Ureter (tissue), 1 donor: ENCODE measurements at regions not wholly inside any gene's neighbourhood (a gene's known extent, or its start where the extent isn't known, plus 50 kb on each side); places are given as distances from the start of the nearest gene placed in this dataset.

Experiments used
- DNase-seq: peaks from one replicate; pipeline ENCODE4 v3.0.0-alpha.2; 2020; ENCODE audit warnings: low spot score
- donor health status: DM: yes; HTN: yes; CAD: no.

DNA sequence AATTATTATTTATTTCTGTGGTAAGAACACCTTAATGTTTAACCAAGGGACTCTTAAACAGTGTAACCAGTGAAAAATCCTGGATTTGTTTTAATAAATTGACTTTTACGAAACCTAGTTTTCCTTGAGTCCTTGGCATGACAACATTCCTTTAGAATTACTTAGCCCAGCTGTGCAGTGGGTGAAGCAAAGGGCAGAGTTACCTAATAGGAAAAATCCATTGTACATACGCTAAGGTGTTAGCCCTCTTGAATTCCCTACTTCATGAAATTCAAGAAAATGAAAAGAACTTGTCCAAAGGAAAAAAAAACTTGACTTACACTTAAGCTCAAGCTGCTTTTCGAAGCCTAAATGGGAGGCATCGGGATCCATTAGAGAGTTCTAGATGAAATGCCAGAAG is 852.0 kb upstream of the ADAMTS5 start:
- DNase-seq: no peak

DNA sequence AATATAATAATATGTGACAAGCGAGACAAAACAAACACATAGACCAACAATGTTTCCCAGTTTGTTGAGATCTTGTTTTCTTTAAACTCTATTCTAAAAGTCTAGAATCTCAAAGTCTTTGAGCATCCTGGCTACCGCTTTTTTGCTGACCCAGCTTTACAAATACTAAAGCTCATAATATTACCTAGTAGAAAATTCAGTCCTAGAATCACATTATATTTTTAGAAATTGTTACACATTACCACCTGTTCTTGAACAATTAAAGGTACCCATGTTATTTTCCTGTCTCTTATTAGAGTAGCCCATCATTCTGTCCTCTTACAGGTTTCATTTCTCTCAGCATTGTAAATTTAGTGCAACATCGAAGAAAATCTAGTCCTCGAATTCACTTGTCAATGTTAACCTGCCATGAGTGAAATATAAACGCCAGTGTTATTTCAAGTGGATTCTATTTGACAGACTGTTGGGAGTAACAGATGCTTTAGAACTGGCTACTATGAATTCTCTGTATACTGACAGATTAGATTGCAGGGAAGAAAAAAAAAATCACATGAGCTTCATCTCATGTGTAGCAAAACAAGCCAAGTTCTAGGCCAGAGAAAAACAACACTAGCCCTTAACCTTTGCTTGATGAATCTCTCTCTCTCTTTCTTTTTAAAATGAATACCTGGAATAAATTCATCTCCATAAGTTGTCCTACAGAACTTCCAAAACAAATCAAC is 851.2 kb upstream of the ADAMTS5 start:
- no peak for DNase-seq

DNA sequence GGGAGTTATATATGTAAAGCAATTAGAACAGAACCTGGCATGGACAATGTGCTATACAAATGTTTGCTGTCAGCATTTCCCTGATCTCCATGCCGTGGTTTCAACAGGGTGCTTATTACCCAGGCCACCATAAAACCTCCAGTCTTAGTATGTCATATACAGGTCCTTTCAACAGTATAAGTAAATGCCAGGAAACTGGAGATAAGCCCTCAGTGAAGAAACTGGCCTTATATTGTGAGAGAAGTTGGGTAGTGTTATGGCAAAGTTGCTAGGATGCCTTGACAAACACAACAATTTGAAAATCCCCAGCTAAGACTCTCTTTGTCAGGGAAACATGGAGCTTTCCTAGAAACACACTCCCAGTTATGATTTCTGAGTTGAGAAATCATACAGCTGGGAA is 850.2 kb upstream of the ADAMTS5 start:
- DNase-seq: no peak

DNA sequence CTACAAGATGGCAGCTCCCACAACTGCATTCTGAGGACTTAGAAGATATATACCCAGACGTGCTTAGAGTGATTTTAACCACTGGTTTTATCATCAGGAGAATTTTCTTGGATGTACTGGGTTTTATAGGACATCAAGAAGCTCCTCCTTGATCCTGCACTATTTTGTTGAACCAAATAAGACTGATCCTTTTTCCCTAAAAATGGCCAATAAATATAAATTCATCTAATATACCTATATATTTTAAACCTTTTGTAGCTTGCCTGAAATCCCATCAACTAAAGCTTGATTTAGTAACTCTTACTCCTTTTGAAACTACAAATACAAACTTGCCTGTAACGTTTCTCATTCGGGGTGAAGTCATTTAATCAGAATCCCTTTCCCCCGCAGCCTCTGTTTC is 849.4 kb upstream of the ADAMTS5 start:
- DNase-seq: no peak

DNA sequence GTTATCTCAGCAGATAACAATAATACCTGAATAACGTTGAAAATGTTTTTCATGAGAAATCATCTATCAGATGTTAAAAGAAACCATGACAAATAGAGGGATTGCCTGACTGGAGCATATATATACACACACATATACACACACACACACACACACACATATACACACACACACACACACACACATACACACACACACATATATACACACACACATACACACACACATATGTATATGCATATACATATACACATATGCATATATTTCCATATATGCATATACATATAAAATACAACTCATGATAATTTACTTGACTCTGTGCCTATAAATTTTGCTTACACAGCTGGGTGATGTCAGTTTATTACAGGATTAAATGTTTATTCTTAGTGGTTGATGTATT is 847.3 kb upstream of the ADAMTS5 start:
- DNase-seq: no peak

DNA sequence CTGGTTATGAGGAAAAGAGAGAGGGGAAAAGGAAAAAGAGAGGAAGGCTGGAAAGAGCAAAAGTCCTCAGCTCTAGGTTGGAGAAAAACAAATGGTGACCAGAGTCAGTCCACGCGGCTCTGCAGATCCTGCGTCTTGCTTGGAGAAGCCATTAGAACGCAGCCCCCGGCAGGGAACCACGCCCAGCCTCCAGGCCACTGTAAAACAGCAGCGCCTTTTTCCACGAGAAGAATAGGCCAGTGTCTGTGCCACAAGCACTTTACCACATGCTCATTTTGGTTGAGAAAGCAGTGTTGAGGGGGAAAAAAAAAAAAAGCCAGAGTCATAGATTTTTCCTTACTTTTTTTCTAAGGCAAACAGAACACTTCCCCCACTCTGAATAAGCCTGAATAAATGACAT is 846.9 kb upstream of the ADAMTS5 start:
- DNase-seq: no peak

DNA sequence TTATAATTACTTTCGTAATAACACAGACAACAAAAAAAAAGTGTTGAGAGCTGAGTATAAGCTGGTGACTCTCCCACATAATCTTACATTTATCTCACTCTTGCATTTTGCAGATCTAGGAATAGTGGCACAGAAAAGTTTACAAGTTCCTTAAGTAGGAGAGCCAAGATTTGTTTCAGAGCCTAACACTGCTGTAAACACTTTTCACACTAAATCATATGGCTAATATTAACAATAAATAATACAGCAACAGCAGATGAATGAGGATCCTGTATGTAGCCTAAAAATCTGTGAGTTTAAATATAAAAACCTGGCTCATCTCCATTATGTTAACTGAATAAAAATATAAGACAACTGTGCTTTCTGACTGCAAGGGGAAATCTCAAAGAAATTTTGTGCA is 846.5 kb upstream of the ADAMTS5 start:
- DNase-seq: no peak

DNA sequence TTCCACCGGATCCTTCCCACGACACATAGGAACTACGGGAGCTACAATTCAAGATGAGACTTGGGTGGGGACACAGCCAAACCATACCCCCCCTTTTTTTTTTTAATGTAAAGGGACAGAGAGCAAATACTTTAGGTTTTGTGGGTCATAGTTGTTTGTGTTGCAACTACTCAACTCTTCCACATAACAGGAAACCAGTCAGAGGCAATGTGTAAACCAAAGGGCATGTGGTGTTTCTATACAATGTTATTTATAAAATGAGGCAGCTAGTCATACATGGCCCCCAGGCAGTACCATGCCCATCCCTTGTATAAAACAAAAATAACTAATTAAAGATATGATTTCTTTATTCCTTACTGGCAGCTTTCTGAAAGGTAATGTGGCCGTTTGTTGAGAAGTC is 845.4 kb upstream of the ADAMTS5 start:
- no peak for DNase-seq

DNA sequence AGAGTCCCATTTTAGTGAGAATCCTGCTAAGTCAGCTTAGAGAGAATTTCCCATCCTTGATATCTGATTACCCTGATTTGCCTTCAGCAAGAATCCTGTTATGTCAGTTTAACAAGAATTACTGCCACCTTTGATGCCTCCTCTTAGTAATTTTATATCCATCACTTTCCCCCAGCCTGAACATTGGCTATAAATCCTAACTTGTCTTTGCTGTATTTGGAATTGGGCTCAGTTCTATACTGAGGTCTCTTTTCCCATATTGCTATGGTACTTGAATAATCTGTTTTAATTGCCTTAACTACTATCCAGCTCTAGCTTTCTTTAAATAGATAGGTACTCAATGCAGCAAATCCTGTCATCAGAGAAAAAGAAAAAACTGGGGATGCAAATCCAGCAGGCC is 842.0 kb upstream of the ADAMTS5 start:
- no peak for DNase-seq

DNA sequence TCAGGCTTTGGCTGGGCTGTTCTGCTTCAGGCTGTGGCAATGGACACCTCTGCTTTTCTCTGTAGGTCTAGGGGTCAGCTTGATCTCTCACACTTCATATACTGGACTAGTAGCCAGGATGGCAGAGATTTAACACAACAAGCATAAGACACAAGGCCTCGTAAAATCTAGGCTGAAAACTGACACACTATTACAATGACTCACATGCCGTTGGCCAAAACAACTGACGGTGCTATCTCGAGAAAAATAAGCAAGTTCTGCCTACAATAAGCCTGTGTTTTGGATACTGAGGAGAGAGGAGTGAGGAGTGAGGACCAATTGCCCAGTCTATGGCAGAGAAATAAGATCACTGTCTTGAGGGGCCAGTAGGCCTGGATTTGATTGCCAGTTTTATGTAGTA is 840.7 kb upstream of the ADAMTS5 start:
- DNase-seq: no peak

DNA sequence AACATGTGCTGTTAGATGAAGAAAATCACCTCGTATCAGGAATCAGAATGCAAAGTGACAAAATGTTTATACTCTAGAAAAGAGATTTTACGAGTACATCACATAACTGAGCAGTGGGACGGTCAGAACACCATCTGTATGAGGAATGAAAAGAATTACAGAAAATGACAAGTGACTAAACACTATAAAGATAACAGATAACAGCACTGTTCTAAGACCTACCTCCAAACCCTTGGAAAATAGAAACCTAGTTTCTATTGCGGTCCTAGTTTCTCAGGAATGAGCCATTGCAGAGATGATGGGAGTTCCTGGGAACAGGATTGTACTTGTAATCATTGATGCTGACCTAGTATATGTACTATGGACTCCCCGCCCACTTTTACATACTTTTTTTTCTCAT is 839.4 kb upstream of the ADAMTS5 start:
- DNase-seq: no peak

DNA sequence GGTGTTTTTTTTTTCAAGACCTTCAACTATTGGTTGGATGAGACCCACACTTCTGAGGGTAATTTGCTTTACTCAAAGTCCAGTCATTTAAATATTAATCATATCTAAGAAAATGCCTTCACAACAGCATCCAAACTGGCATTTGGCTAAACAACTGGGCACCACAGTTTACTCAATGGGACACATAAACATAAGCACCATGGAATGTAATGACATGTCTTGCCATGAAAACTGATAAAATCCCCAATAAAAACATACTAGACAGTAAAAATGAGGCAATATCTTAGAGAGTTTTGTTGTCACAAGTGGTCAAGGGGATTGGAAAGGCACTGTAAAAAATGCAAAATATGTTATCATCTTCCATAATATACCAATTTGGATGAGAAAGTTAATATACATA is 838.8 kb upstream of the ADAMTS5 start:
- DNase-seq: no peak

DNA sequence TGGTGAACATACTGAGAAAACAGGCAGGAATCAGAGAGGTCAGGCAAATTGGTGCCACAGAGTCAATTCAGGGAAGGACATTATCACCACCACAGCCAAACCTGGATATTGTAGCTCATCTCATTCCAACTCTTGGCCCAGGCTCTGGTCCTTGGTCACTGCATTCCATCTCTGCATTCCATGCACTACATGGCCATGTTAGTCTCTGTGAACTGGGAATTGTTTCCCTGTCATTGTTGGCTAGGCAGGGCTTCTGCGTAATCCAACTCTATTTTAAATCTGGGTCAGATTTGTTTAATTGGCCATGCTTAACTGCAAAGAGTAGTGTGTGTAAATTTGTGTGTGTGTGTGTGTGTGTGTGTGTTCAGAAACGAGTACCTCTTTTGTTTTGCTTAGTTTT is 837.6 kb upstream of the ADAMTS5 start:
- DNase-seq: no peak

DNA sequence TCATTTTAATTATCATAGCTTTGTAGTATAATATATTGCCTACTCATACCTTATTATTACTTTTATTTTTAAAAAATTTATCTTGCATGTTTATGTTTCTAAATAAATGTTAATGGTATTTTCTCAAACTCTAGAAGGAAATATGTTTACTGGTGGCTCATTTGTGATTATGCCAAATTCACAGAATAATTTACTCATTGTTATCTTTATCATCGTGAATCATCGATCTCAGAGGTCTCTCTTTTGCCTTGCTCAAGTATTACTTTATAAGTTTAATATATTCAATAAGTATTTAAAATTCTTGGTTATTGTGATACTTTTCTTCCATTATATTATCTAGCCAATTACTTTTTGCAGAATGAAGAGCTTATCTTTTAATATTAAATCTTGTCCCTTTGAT is 836.7 kb upstream of the ADAMTS5 start:
- DNase-seq: no peak

DNA sequence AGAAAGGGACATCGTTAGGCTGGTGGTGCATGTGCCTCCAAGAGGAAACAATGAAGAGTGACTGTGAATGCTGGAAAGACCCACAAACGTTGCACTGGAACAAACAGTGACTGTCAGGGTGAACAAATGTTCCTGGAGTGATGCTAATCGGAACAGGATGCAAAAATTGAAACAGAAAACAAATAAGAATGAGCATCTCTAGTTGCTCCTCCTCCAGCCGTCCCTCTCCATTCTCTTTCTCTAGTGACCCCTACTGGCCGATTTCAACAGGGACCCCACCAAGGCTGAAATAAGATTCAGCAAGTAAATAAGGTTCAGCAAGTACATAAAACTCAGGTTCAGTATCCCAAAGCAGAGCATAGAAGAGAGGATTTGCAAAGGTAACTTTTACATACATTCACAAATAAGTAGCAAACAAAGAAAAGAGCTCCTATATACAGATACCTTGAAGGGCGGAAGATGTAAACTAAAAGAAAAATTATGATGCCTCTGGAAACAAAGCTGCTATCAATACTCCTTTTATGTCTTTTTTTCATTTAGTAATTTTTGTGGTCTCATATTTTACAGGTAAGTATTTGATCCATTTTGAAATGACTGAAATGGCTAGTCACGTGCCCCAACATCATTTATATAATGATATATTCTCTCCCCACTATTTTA is 836.1 kb upstream of the ADAMTS5 start:
- DNase-seq: no peak

DNA sequence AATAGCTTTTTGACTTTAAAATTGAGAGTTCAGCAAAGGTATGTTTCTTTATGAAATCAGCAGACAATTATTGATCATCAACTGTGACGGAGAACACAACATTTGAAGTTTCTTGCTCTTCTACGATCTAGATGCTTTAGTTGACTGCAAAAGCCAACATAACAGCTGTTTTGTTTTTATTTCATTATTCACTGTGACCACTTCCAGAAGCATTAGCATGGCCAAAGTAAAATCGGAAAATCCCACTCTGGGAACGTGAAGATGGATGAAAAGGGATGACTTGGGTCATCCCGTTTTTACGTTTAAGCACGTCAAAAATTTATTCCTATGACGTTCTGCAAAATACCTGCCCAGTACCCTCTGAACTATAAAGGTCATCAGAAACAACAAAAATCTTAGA is 833.0 kb upstream of the ADAMTS5 start:
- no peak for DNase-seq

DNA sequence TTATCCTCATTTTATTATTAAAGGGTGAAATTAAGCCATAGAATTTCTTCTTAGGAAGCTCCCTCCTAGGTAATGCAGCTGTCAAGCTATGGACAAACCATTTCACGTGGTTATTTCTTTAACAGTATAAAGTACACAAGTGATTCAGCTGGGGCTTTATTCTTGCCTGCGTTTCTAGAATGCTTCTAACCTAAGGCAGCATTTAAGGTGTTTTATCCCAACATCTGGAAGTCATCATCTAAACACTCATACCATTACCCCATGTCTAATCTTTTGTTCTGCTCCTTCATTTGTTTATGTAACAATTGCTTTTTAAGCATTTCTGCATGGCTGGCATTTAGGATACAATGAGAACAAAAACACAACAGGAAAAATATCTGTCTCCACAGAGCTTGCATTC is 829.2 kb upstream of the ADAMTS5 start:
- no peak for DNase-seq

DNA sequence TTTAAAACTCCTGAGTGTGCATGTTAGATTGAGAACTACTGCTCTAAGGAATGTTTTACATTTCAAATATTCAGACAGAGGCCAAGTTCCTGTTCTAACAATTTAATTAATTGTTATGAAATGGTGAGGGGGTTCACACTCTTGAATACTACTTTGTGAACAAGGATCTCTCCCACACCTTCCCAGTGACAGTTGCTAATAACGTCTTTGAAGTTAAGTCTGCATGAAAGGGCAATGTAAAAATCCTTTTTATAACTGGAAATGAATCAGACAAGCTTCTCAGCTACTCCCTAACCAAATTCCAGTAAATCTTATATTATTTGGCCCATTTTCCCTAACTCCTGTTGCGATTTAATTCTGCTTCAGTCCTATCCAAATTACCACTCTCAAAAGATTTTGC is 828.5 kb upstream of the ADAMTS5 start:
- DNase-seq: no peak

DNA sequence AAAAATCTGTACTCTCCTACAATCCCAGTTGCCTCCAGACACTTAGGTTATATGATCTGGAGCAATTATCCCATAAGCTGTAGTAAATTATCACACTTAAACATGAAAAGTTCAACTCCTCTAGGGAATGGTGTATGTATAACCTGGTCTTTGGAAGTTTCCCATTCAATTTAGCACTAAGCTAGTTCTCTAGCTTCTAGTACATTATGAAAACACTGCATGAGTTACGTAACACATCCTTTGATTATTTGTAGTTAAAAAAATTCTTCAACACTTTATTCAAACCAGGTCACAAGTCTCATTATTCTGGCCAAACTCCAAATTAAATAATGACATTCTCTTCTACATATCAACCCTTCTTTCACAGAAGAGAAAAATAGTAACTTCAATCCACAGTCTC is 827.0 kb upstream of the ADAMTS5 start:
- no peak for DNase-seq

DNA sequence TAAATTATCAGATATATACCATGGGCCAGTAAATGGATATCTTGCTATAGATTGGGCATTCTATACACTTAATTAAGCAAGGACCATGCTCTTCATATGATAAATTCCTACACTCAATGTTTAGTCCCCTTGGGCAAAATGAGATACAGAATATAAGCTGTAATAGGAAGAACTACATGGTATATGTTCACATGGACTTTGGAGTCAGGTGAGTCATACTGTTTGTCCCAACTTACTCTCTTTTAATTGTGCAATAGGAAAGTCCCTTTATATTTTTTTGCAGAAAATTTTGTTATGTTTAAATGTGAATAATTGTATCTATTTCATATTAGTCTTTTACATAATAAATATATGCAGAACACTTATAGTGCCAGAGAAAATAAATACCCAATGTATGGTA is 820.2 kb upstream of the ADAMTS5 start:
- DNase-seq: no peak

DNA sequence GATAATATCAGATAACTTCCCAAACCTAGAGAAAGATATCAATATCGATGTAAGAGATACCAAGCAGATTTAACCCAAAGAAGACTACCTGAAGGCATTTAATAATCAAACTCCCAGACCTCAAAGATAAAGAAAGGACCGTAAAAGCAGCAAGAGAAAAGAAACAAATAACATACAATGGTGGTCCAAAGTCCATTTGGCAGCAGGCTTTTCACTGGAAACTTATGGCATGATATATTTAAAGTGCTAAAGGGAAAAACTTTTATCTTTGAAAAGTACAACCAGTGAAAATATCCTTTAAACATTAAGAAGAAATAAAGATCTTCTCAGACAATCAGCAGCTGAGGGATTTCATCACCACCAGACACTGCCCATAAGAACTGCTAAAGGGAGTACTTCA is 812.7 kb upstream of the ADAMTS5 start:
- no peak for DNase-seq

DNA sequence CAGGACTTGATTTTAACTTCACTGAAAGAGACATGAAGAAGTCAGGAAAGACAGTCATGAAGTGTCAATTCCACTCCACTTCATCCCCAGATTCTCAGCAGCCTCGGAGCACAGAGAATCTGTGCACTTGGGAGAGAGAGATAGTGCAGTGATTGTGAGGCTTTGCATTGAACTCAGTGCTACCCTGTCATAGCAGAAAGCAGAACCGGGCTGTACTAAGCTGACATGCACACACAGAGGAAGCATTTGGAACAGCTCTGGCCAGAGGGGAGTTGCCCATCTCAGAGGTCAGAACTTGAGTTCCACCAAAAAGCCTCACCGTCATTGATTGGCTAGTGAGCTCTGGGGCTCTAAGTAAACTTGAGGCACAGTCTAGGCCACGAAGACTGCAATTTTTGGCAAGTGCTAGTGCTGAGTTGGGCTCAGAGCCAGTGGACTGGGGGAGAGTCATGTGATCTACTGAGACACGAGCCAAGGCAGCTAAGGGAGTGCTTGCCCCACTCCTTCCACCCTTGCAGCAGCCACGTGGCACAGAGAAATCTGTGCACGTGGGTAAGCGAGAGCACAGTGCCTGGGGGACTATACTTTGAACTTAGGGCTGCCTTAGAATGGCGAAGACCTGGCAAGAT is 810.2 kb upstream of the ADAMTS5 start:
- no peak for DNase-seq

DNA sequence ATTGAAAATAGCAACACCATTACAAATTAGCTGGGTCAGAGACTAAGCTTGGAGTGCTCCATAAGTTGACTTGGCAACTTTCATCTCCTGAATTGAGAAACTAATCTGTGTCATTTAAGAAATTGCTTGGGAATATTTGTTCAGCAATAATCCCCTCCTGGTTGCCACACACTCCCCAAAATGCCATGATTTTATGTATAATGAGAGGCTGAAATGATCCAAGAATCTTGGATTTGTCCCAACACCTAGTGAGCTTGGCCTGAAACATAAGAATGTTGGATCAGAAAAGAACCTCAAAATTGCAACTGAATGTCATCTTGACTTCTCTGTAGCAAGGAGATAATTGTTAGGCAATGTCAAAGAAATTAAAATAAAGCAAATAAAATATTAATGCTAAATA is 805.9 kb upstream of the ADAMTS5 start:
- DNase-seq: no peak
